ENCODE measurements at regions not wholly inside any gene's neighbourhood (a gene's known extent, or its start where the extent isn't known, plus 50 kb on each side); places are given as distances from the start of the nearest gene placed in this dataset.

- no peak for DNase-seq
- Histone ChIP-seq H3K27me3 (replicated peaks in 1 of 7) (no peaks in the 10 kb centered on the region), H3K4me1 (no peaks in the 10 kb centered on the region), H3K27ac (no peak overlapping the region), H3K36me3 (no peaks in the 10 kb centered on the region), H3K9me3 (peaks cover 0 to 6% (median 0%) of the 10 kb centered on the region in 8 donors), H3K4me3 (no peak overlapping the region)
- 91 to 96% (median 96%) methylated on average over 16 of the region's 16 CpGs for whole genome bisulfite sequencing, 5 donors
- TF ChIP-seq POLR2A (IDR thresholded peaks at IDR 0.05) (no peak), POLR2AphosphoS5 (IDR thresholded peaks at IDR 0.05) (no peak), CTCF (IDR thresholded peaks at IDR 0.05 in 8 of 11, conservative IDR thresholded peaks at IDR 0.05 in 3 of 11) (no peak)
- intact Hi-C loops (cut with DNase I; ENCODE audit: low total_unique reads): no loop called here
Measured at GRCh38 chr7:85381212-85381611, 194.4 kb upstream of the SEMA3D start.

GRCh38 chr7:85376589-85376988, 189.7 kb upstream of the SEMA3D start:
- 80 to 94% (median 88%) methylated on average over 2 of the region's 2 CpGs for WGBS, 5 donors
- Histone ChIP-seq H3K36me3 (no peaks in the 10 kb centered on the region), H3K9me3 (peaks cover 0 to 6% (median 0%) of the 10 kb centered on the region in 8 donors), H3K27me3 (replicated peaks in 1 of 7) (no peaks in the 10 kb centered on the region), H3K27ac (no peak overlapping the region), H3K4me3 (no peak overlapping the region), H3K4me1 (no peaks in the 10 kb centered on the region)
- intact Hi-C loops (cut with DNase I; ENCODE audit: low total_unique reads): no loop called here
- TF ChIP-seq POLR2AphosphoS5 (IDR thresholded peaks at IDR 0.05) (no peak), CTCF (IDR thresholded peaks at IDR 0.05 in 8 of 11, conservative IDR thresholded peaks at IDR 0.05 in 3 of 11) (no peak), POLR2A (IDR thresholded peaks at IDR 0.05) (no peak)
- DNase-seq: no peak

- H3K36me3 ChIP-seq: no peaks in the 10 kb centered on the region
- H3K27me3 ChIP-seq (replicated peaks in 1 of 7): no peaks in the 10 kb centered on the region
- intact Hi-C loops (cut with DNase I; ENCODE audit: low total_unique reads): no loop called here
- H3K4me1 ChIP-seq: no peaks in the 10 kb centered on the region
- no peak overlapping the region for H3K4me3 ChIP-seq
- no peak for DNase-seq
- no peak overlapping the region for H3K27ac ChIP-seq
- peaks cover 0 to 7% (median 0%) of the 10 kb centered on the region in 8 donors for H3K9me3 ChIP-seq
- 79 to 90% (median 85%) methylated on average over 1 of the region's 1 CpG for WGBS, 5 donors
- no peak for TF ChIP-seq POLR2AphosphoS5 (IDR thresholded peaks at IDR 0.05)
- no peak for TF ChIP-seq CTCF (IDR thresholded peaks at IDR 0.05 in 8 of 11, conservative IDR thresholded peaks at IDR 0.05 in 3 of 11)
- no peak for TF ChIP-seq POLR2A (IDR thresholded peaks at IDR 0.05)
Measured at GRCh38 chr7:85356916-85357315, 170.1 kb upstream of the SEMA3D start.

- Histone ChIP-seq H3K9me3 (no peaks in the 10 kb centered on the region), H3K4me1 (no peaks in the 10 kb centered on the region), H3K27me3 (replicated peaks in 1 of 7) (no peaks in the 10 kb centered on the region), H3K27ac (no peak overlapping the region), H3K4me3 (no peak overlapping the region), H3K36me3 (no peaks in the 10 kb centered on the region)
- intact Hi-C loops (cut with DNase I; ENCODE audit: low total_unique reads): no loop called here
- DNase-seq: no peak
- TF ChIP-seq CTCF (IDR thresholded peaks at IDR 0.05 in 8 of 11, conservative IDR thresholded peaks at IDR 0.05 in 3 of 11): no peak
- no peak for TF ChIP-seq POLR2A (IDR thresholded peaks at IDR 0.05)
- TF ChIP-seq POLR2AphosphoS5 (IDR thresholded peaks at IDR 0.05): no peak
Measured at GRCh38 chr7:85343484-85343883, 156.6 kb upstream of the SEMA3D start.

Measured in spleen (tissue), 11 donors.